Left colon (tissue), 2 donors: ENCODE measurements at regions not wholly inside any gene's neighbourhood (a gene's known extent, or its start where the extent isn't known, plus 50 kb on each side); places are given as distances from the start of the nearest gene placed in this dataset.

Experiments
- ATAC-seq: fragments of 200-7000 bp; cut with Tn5 transposase; one replicate; pipeline ENCODE4 v1.9.1; 2020; ENCODE audit warnings: mild to moderate bottlenecking, moderate library complexity
- DNase-seq, 2 donors: peaks; one replicate each; pipeline ENCODE4 v3.0.0-alpha.2; 2020
- intact Hi-C, 2 donors: fragments of 100-400 bp; cut with DNase I in 1 of 2; cut with micrococcal nuclease in 1 of 2; formaldehyde crosslinking; loops; one replicate each; pipeline versions ENCODE4 v1.11.2 to v1.14.0; 2022; cut with DNase I, micrococcal nuclease
- donor health status: DM: no; HTN: no; CAD: no.
- donor health status: DM: yes; HTN: yes; CAD: no.

GRCh38 chr12:98074286-98074685 lies 441.1 kb upstream of the TMPO start:
- intact Hi-C loops: no loop called here
- DNase-seq (no peak), ATAC-seq (no peak)

DNA sequence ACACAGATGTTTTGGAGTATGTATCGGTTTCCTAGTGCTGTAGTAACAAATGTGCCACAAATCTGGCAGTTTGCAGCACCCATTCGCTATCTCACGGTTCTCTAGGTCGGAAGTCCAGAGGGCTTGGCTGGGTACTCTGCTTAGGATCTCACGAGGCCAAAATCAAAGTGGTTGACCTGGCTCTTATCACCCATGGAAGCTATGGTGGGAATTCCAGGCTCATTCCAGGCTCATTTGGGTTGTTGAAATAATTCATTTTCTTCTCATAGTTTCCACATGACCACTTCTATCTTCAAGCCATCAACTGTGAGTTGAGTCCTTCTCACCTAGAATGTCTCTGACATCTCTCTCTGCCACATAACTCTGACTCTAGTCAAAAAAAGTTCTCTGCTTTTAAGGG lies 431.0 kb upstream of the TMPO start:
- DNase-seq (no peak), ATAC-seq (no peak)
- intact Hi-C loops: no loop called here

- ATAC-seq (no peak), DNase-seq (no peak)
- intact Hi-C loops: no loop called here
Observed at GRCh38 chr12:98085046-98085755, 430.2 kb upstream of the TMPO start.

DNA sequence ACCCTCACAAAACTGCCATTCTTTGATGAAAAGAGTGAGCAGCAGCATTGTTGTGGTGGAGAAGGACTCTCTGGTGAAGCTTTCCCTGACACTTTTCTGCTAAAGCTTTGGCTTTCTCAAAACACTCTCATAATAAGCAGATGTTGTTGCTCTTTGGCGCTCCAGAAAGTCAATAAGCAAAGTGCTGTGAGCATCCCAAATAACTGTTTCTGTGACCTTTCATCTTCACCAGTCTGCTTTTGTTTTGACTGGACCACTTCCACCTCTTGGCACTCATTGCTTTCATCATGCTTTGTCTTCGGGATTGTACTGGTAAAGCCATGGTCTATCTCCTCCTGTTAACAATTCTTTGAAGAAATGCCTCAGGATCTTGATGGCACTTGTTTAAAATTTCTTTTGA lies 424.7 kb upstream of the TMPO start:
- intact Hi-C loops: no loop called here
- ATAC-seq (no peak), DNase-seq (no peak)

GRCh38 chr12:98096436-98096835 lies 419.0 kb upstream of the TMPO start:
- no peak for ATAC-seq
- intact Hi-C loops: no loop called here

GRCh38 chr12:98106031-98106683 lies 409.2 kb upstream of the TMPO start:
- DNase-seq (no peak), ATAC-seq (no peak)
- intact Hi-C loops: no loop called here

More at GRCh38 chr12:98096436-98096835, 419.0 kb upstream of the TMPO start:
- DNase-seq: no peak

- intact Hi-C loops: no loop called here
- DNase-seq (no peak), ATAC-seq (no peak)
Observed at GRCh38 chr12:98109266-98109665, 406.1 kb upstream of the TMPO start.

DNA sequence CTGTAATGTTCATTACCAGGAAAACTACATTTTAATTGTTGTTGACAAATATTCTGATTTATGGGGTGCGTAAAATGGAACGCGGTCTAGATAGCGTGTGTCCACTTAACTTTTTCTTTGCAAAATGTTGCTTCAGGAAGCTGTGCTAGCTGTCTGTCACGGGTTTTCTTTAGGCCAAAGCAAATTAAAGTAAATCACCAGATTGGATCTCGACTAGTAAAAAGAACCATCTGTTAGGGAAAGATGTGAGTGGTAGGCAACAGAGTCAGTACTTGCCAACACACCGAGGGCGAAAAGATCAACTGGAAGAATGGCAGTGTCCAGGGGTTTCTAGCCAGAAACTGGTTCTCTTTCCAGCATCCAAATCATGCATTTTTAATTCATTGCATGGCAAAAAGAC lies 404.9 kb upstream of the TMPO start:
- DNase-seq (no peak), ATAC-seq (no peak)
- intact Hi-C loops: no loop called here

- DNase-seq (no peak), ATAC-seq (no peak)
- intact Hi-C loops: no loop called here
Observed at GRCh38 chr12:98113548-98113947, 401.8 kb upstream of the TMPO start.

DNA sequence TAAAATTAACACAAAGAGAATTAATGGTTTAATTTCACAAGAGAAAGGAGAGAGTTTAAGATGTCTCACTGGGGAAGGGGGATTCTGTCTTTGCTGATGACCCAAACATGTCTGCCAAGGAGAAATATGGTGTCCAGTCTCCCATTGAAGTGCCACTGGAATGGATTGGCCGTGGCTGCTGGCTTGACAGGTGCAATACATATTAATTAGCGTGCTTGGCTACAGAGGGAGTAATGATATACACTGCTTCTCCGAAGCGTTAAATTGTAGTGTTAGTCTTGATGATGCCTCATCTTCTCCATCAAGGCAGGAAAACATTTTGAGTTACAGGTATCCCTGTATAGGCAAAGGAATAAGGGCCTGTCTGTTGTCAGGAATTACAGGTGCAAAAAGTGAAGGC lies 393.4 kb upstream of the TMPO start:
- ATAC-seq: no peak
- intact Hi-C loops: no loop called here

DNA sequence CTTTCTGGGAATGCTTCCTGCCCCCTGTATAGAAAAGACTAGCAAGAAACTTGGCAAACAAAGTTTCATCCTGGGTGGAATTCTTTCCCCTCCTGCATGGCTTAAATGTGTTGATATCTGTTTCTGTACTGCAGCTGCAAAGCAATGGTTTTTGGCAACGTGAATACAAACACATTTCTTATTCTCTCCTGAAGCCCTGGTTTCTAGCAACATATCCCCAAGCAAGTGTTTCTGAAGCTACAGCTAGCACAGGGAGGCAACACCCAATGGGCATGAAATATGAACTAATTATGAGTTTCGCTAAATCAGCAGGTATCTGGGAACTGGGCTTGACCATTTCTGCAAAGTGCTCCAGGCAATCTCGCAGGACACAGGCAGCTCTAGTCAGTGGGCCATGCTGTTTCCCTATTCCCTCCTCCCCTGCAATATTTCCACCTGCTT lies 392.3 kb upstream of the TMPO start:
- ATAC-seq: no peak
- intact Hi-C loops: no loop called here
- no peak for DNase-seq

More for the DNA sequence above, 393.4 kb upstream of the TMPO start:
- no peak for DNase-seq

GRCh38 chr12:98126637-98127335 lies 388.6 kb upstream of the TMPO start:
- ATAC-seq (no peak), DNase-seq (no peak)
- intact Hi-C loops: no loop called here

GRCh38 chr12:98127336-98127679 lies 388.1 kb upstream of the TMPO start:
- intact Hi-C loops: no loop called here
- DNase-seq (no peak), ATAC-seq (no peak)

DNA sequence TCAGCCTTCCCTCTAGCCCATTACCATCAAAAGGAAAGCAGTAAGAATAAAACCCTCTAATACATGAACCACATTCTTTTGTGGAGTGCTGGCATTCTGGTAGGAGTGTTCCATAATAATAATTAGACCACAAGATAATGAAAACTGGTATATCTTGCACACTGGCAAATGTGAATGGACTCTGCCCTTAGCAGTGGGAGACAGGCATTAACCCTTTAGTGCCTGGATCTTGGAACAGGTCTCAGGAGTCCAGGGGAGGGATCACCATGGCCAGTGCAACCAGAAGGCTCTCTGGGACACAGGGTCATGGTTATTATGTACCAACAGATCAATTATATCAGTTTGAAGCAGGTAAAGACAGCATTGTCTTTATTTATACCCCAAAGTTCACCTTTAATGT lies 387.5 kb upstream of the TMPO start:
- no peak for DNase-seq
- ATAC-seq: no peak
- intact Hi-C loops: no loop called here

- DNase-seq: no peak
- intact Hi-C loops: no loop called here
- ATAC-seq: no peak
Observed at GRCh38 chr12:98136544-98136943, 378.8 kb upstream of the TMPO start.

DNA sequence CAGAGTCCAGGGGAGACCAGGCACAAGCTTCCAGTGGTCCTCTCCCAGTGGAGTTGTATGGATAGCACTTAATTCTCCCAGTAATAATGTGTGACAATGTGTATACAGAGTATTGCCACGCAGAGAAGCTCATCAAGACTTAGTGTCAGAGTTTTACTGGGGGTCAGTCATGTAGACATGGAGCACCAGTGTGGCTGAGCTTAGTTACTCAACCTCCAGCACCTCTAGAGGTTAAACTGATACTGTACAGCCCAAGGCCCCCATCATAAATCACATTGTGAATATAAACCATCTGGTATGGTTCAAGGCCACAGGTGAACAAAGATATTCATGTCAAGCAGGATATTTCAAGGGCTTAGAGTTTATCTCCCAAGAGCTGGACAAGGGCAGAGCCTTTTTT lies 378.1 kb upstream of the TMPO start:
- intact Hi-C loops: no loop called here
- ATAC-seq (no peak), DNase-seq (no peak)

DNA sequence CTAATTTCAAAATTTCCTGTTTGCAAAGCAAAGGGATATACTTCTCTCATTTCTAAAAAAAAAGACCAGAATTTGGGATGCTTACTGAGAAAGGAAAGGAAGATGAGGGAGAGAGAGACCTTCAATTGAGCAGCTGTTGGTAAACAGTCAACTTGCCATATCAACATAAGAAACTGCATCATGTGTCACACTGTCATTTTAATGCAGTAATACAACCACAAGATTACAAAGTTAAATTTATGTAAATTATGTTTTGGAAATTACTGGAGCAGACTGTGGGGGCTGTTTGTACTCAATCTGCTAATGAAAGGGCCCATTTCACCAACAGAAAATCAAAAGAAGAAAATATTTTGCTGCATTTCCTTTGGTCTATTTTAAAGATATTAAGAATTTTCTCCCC lies 370.4 kb upstream of the TMPO start:
- no peak for ATAC-seq
- DNase-seq: no peak
- intact Hi-C loops: no loop called here

- intact Hi-C loops: no loop called here
- no peak for ATAC-seq
- no peak for DNase-seq
Observed at GRCh38 chr12:98146043-98146442, 369.3 kb upstream of the TMPO start.

DNA sequence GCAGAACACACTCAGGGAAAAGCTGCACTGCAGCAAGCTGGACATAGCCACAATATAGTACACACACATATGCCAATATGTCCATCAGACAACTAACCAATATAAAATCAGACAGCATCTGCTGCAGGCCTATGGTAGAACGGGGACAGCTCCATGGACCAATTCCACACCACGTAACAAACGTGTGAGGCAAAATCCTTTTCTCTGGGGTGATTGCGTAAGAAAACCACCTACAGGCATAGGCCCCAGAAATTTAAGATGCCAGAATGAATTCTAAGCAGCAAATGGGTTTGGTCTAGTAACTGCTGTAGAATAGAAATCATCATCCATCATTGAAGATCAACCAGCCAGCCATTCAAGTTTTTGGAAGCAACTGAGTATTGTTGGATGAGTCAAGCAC lies 368.9 kb upstream of the TMPO start:
- no peak for DNase-seq
- ATAC-seq: no peak
- intact Hi-C loops: no loop called here

DNA sequence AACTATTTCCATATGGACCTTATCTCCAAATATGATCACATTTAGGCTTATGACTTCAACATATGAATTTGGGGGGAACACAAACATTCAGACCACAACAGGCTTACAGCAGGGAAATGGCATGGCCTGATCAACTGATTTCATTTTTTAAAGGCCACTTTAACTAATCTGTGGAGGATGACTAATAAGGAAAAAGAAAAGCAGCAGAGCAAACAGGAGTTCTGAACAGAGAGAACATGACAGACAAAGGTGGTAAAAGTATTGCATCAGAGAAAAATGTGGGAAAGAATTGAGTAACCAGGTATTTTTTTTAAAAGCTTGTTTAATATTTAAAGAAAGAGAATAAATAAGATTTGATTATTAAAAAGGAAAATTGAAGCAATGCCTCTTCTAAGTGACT lies 366.1 kb upstream of the TMPO start:
- DNase-seq (no peak), ATAC-seq (no peak)
- intact Hi-C loops: no loop called here
